Gastrocnemius medialis (tissue), 4 donors: ENCODE measurements at regions not wholly inside any gene's neighbourhood (a gene's known extent, or its start where the extent isn't known, plus 50 kb on each side); places are given as distances from the start of the nearest gene placed in this dataset.

Experiments used
- POLR2A ChIP-seq, 2 donors: fragments of 450-650 bp; IDR thresholded peaks; one replicate each; pipeline ENCODE4 v1.6.1; 2017; ENCODE audit warnings: antibody characterized with exemption in 2 of 2, mild to moderate bottlenecking in 2 of 2, moderate library complexity in 2 of 2
- TF ChIP-seq, protein P1 (sequence below), 5 experiments: fragments of 450-650 bp in 3 of 5; fragments of 200-600 bp in 2 of 5; sonication (generic) in 2 of 5; IDR thresholded peaks in 4 of 5; conservative IDR thresholded peaks in 1 of 5; 1 replicate in 4 of 5; 2 replicates in 1 of 5; pipeline ENCODE4 v1.5.1; 2016 to 2019; ENCODE audit warnings: antibody characterized with exemption in 5 of 5, mild to moderate bottlenecking in 3 of 5, moderate library complexity in 3 of 5

DNA sequence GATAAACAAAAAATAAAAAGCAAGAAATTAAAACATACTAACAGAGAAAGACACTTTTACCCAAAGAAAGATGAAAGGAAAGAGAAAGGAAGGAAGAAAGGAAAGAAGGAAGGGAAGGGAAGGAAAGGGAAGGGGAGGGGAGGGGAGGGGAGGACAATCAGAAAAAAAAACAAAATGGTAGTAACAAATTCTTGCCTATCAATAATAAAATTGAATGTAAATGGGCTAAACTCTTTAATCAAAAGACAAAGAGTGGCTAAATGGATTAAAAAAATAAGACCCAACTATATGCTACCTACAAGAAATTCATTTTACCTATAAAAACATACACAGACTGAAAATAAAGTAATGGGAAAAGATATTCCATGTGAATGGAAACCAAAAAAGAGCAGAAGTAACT lies 372.9 kb upstream of the NFIA start:
- TF ChIP-seq, protein P1, sequence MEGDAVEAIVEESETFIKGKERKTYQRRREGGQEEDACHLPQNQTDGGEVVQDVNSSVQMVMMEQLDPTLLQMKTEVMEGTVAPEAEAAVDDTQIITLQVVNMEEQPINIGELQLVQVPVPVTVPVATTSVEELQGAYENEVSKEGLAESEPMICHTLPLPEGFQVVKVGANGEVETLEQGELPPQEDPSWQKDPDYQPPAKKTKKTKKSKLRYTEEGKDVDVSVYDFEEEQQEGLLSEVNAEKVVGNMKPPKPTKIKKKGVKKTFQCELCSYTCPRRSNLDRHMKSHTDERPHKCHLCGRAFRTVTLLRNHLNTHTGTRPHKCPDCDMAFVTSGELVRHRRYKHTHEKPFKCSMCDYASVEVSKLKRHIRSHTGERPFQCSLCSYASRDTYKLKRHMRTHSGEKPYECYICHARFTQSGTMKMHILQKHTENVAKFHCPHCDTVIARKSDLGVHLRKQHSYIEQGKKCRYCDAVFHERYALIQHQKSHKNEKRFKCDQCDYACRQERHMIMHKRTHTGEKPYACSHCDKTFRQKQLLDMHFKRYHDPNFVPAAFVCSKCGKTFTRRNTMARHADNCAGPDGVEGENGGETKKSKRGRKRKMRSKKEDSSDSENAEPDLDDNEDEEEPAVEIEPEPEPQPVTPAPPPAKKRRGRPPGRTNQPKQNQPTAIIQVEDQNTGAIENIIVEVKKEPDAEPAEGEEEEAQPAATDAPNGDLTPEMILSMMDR (IDR thresholded peaks at IDR 0.05 in 4 of 5, conservative IDR thresholded peaks at IDR 0.05 in 1 of 5) = no peak
- TF ChIP-seq POLR2A (IDR thresholded peaks at IDR 0.05) = no peak
